Adrenal gland (tissue), 9 donors: ENCODE measurements at regions not wholly inside any gene's neighbourhood (a gene's known extent, or its start where the extent isn't known, plus 50 kb on each side); places are given as distances from the start of the nearest gene placed in this dataset.

Source experiments
- DNase-seq, 7 donors: peaks; one replicate each; pipeline ENCODE4 v3.0.0-alpha.2; 2019 to 2020
- H3K27ac ChIP-seq, 5 donors: fragments of 200-600 bp; sonication (generic) in 4 of 5; 1 replicate in 3 of 5; 2 replicates in 2 of 5; pipeline versions ENCODE4 v1.5.1 to v1.8.0; 2016 to 2020; ENCODE audit warnings: mild to moderate bottlenecking in 1 of 5
- H3K27me3 ChIP-seq: fragments of 200-600 bp; 2 replicates; pipeline ENCODE4 v1.8.0; 2021
- H3K36me3 ChIP-seq, 2 donors: fragments of 200-600 bp; replicated peaks in 1 of 2; 1 replicate in 1 of 2; 2 replicates in 1 of 2; pipeline versions ENCODE4 v1.5.1 to v1.8.0; 2018 to 2022
- H3K4me1 ChIP-seq, 2 donors: fragments of 200-600 bp; replicated peaks in 1 of 2; 1 replicate in 1 of 2; 2 replicates in 1 of 2; pipeline versions ENCODE4 v1.5.1 to v1.8.0; 2018 to 2021
- H3K4me3 ChIP-seq, 4 donors: fragments of 200-600 bp; sonication (generic) in 3 of 4; one replicate each; pipeline ENCODE4 v1.5.1; 2016 to 2018
- H3K9me3 ChIP-seq, 3 donors: fragments of 200-600 bp; sonication (generic) in 1 of 3; replicated peaks in 1 of 3; 1 replicate in 2 of 3; 2 replicates in 1 of 3; pipeline versions ENCODE4 v1.5.1 to v1.8.0; 2016 to 2021
- POLR2A ChIP-seq, 2 donors: fragments of 450-650 bp; IDR thresholded peaks; one replicate each; pipeline ENCODE4 v1.6.1; 2017; ENCODE audit warnings: antibody characterized with exemption in 2 of 2, mild to moderate bottlenecking in 2 of 2, moderate library complexity in 1 of 2
- WGBS, 4 donors: extraction: QIAGEN DNeasy Blood & Tissue Kit in 2 of 4; methylation state at CpG; one replicate each; pipeline versions ENCODE4 v1.1.5 to v1.1.7; 2013 to 2017; 5-methylcytosine and 5-hydroxymethylcytosine counted together
- intact Hi-C, 2 donors: fragments of 100-400 bp; cut with DNase I; formaldehyde crosslinking; loops; one replicate each; pipeline versions ENCODE4 v1.14.1 to v1.15.0; 2022 to 2023
- TF ChIP-seq, protein P1 (sequence below), 6 experiments: fragments of 450-650 bp in 4 of 6; fragments of 200-600 bp in 2 of 6; sonication (generic) in 1 of 6; IDR thresholded peaks; 1 replicate in 5 of 6; 2 replicates in 1 of 6; pipeline versions ENCODE4 v1.5.1 to v1.8.0; 2016 to 2021; ENCODE audit warnings: antibody characterized with exemption in 6 of 6, mild to moderate bottlenecking in 2 of 6, moderate library complexity in 1 of 6
- donor health status: healthy with polysubstance abuse.
- donor health status: Bipolar disorder and iron deficiency.
- donor health status: DM: yes; HTN: yes; CAD: no.
- donor health status: DM: no; HTN: no; CAD: no.
- donor health status: DM: no; HTN: no; CAD: no.

DNA sequence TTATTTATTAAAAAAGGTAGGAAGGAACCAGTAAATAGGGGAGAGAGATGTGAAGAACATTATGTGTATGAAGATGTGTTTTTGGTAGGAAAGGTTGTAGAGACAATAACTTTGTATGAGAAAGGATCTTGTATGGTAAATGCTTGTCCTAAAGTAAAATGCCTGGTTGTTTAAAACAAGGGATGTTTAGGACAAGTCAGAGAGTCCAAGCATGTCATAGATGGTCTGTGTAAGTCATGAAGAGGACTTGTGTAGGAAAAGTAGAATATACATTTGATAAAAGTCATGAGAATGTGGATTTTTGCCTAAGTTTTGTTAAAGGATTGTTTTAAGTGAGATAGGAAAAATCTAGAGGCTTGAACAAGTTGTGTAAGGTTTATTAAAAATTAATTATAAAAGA is 325.1 kb downstream of the CDH26 start:
- H3K4me1 ChIP-seq: no peaks in the 10 kb centered on the region
- no peak for DNase-seq
- H3K27ac ChIP-seq: no peak overlapping the region
- H3K36me3 ChIP-seq: no peaks in the 10 kb centered on the region
- no peaks in the 10 kb centered on the region for H3K9me3 ChIP-seq
- no peaks in the 10 kb centered on the region for H3K27me3 ChIP-seq
- H3K4me3 ChIP-seq: no peak overlapping the region
- no peak for TF ChIP-seq POLR2A (IDR thresholded peaks at IDR 0.05)
- TF ChIP-seq, protein P1, sequence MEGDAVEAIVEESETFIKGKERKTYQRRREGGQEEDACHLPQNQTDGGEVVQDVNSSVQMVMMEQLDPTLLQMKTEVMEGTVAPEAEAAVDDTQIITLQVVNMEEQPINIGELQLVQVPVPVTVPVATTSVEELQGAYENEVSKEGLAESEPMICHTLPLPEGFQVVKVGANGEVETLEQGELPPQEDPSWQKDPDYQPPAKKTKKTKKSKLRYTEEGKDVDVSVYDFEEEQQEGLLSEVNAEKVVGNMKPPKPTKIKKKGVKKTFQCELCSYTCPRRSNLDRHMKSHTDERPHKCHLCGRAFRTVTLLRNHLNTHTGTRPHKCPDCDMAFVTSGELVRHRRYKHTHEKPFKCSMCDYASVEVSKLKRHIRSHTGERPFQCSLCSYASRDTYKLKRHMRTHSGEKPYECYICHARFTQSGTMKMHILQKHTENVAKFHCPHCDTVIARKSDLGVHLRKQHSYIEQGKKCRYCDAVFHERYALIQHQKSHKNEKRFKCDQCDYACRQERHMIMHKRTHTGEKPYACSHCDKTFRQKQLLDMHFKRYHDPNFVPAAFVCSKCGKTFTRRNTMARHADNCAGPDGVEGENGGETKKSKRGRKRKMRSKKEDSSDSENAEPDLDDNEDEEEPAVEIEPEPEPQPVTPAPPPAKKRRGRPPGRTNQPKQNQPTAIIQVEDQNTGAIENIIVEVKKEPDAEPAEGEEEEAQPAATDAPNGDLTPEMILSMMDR (IDR thresholded peaks at IDR 0.05): no peak
- intact Hi-C loops: no loop called here

DNA sequence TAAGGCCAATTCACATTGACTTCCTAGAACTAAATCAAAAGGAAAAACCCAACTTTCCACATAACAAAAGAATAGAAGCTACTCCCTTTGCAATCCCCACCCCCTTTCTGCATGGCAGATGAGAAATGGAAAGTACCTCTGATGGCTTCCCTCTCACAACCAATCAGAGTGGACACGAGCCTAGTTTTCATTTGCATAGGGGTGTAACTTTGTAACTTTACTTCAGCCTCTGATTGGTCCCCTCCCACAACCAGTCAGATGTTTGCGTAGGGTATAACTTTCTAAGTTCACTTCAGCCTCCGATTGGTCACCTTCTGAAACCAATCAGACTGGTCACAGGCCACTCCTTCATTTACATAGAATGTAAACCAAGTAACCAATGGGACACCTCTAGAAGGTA is 328.5 kb downstream of the CDH26 start:
- H3K36me3 ChIP-seq: no peaks in the 10 kb centered on the region
- TF ChIP-seq POLR2A (IDR thresholded peaks at IDR 0.05): no peak
- TF ChIP-seq, protein P1 (IDR thresholded peaks at IDR 0.05): no peak
- H3K27ac ChIP-seq: no peak overlapping the region
- no peaks in the 10 kb centered on the region for H3K4me1 ChIP-seq
- WGBS, 4 donors: 73 to 87% (median 79%) methylated on average over 3 of the region's 3 CpGs
- H3K9me3 ChIP-seq: peaks cover 0 to 14% (median 0%) of the 10 kb centered on the region in 3 donors
- intact Hi-C loops: no loop called here
- H3K27me3 ChIP-seq: no peaks in the 10 kb centered on the region
- DNase-seq: no peak
- no peak overlapping the region for H3K4me3 ChIP-seq

DNA sequence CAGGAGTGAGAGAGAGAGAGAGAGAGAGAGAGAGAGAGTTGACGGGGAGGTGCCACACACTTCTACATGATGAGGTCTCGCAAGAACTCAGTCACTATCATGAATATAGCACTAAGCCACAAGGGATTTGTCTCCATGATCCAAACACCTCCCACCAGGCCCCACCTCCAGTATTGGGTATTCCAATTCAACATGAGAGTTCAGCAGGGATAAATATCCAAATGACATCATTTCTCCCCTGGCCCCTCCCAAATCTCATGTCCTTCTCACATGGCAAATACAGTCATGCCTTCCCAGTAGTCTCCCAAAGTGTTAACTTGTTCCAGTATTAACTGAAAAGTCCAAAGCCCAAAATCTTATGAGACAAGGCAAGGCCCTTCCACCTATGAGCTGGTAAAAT is 330.7 kb downstream of the CDH26 start:
- DNase-seq: no peak
- Histone ChIP-seq H3K9me3 (peaks cover 0 to 14% (median 0%) of the 10 kb centered on the region in 3 donors), H3K27ac (no peak overlapping the region), H3K4me3 (no peak overlapping the region), H3K27me3 (no peaks in the 10 kb centered on the region), H3K4me1 (no peaks in the 10 kb centered on the region), H3K36me3 (no peaks in the 10 kb centered on the region)
- 77 to 96% (median 87%) methylated on average over 2 of the region's 2 CpGs for WGBS, 4 donors
- no peak for TF ChIP-seq POLR2A (IDR thresholded peaks at IDR 0.05)
- TF ChIP-seq, protein P1 (IDR thresholded peaks at IDR 0.05): no peak
- intact Hi-C loops: no loop called here

DNA sequence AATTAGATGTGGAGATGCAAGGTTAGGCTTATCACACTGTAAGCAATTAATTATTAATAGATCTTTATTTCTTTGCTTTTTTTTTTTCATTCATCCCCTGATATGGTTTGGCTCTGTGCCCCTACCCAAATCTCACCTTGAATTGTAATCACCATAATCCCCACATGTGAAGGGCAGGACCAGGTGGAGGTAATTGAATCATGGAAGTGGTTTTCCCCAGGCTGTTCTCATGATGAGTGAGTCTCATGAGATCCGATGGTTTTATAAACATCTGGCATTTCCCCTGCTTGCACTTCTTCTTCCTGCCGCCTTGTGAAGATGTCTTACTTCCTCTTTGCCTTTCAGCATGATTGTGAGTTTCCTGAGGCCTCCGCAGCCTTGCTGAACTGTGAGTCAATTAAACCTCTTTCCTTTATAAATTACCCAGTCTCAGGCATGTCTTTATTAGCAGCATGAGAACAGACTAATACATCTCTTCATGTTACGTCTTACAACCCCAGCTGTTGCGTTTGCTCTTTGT is 333.8 kb downstream of the CDH26 start:
- 53 to 72% (median 66%) methylated on average over 5 of the region's 5 CpGs for WGBS, 4 donors

More for the DNA sequence above, 333.8 kb downstream of the CDH26 start:
- Histone ChIP-seq H3K36me3 (no peaks in the 10 kb centered on the region), H3K27ac (no peak overlapping the region), H3K9me3 (peaks cover 0 to 14% (median 0%) of the 10 kb centered on the region in 3 donors), H3K4me3 (no peak overlapping the region), H3K4me1 (no peaks in the 10 kb centered on the region), H3K27me3 (no peaks in the 10 kb centered on the region)
- DNase-seq: no peak
- TF ChIP-seq, protein P1 (IDR thresholded peaks at IDR 0.05): no peak
- no peak for TF ChIP-seq POLR2A (IDR thresholded peaks at IDR 0.05)
- intact Hi-C loops: no loop called here
